ENCODE measurements at regions not wholly inside any gene's neighbourhood (a gene's known extent, or its start where the extent isn't known, plus 50 kb on each side); places are given as distances from the start of the nearest gene placed in this dataset.
"Not testable (repeated sequence)": the region's sequence is repeated elsewhere in the genome, so short reads cannot be mapped to it uniquely, and the experiment has no call there.

DNA sequence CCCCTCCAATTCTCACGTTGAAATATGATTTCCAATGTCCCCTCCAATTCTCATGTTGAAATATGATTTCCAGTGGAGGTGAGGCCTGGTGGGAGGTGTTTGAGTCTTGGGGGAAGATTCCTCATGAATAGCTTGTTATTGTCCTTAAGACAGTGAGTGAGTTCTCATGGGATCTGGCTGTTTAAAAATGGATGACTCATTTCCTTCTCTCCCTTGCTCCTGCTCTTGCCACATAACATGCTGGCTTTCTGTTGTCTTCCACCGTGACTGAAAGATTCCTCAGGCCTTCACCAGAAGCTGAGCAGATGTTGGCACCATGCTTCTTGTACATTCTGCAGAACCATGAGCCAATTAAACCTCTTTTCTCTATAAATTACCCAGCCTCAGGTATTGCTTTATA is 346.8 kb upstream of the TECRL start:
- DNase-seq (no peak), ATAC-seq (no peak)
- H3K4me1 Mint-ChIP-seq: no peaks in the 10 kb centered on the region
- H3K9me3 Mint-ChIP-seq (ENCODE audit: low read depth): peaks cover 6% of the 10 kb centered on the region
- intact Hi-C loops (cut with DNase I, micrococcal nuclease): no loop called here
- POLR2A ChIA-PET: no interaction called here
- no peak overlapping the region for H3K27ac Mint-ChIP-seq
- no peaks in the 10 kb centered on the region for H3K36me3 Mint-ChIP-seq (ENCODE audit: low read depth)
- no peak overlapping the region for H3K4me3 Mint-ChIP-seq
- CTCF ChIA-PET: no interaction called here
- H3K27me3 Mint-ChIP-seq: no peaks in the 10 kb centered on the region

DNA sequence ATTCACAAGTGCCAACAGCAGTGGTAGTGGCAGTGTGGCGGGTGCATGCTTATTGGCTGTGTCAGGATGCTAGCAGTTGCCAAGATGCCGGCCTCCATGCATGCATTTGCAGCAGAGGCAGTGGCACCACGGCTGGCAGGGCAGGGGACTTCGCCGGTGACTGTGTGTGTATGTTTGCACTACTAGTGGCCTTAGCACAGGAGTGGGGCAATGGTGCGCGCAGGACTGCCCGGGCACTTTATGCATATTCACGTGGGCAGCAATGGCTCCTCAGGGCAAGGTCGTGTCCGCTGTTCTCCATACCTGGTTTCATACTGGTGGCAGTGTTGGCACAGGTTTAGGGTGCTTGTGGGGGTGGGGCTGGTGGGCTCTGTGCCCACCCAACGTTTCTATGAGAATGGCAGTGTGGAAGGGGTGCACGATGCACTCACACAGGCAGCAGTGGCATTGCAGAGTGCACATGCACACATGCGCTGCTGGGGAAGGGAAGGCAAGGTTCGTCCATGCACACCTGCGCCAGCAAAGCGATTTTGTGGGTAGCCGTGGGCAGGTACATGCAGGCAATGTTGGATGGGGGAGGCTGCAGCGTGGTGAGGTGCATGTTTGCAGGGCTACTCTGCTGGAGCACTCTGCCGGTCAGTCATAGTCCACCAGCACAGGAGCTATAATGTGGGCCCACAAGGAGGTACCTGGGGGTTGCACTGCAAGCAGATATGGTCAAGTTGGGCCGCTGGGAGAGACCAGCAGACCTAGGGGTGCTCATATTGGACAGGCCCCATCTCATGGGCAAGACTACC is 338.9 kb upstream of the TECRL start:
- Mint-ChIP-seq H3K27me3 (no peaks in the 10 kb centered on the region), H3K9me3 (ENCODE audit: low read depth) (peaks cover 13% of the 10 kb centered on the region), H3K36me3 (ENCODE audit: low read depth) (no peaks in the 10 kb centered on the region), H3K4me1 (no peaks in the 10 kb centered on the region), H3K4me3 (no peak overlapping the region), H3K27ac (no peak overlapping the region)
- intact Hi-C loops (cut with DNase I, micrococcal nuclease): no loop called here
- no peak for ATAC-seq
- ChIA-PET POLR2A (no interaction called here), CTCF (no interaction called here)
- DNase-seq: no peak

DNA sequence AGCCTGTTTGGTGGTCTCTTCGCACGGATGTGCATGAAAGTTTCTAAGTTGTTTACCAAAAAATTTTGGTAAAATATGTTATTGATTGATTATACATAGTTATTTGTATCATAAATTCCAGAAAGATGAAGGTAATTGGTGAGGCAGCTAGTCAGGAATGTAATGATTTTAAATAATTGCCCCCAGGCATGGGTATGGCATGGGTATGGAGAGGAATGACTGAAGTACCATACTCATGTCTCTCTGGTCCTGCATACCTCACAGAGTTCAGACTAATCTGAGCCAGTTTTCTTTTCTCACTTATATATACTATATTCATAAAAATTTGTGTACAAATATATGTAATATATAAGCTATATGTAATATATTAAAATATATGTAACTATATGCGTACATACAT is 329.0 kb upstream of the TECRL start:
- Mint-ChIP-seq H3K27ac (no peak overlapping the region), H3K9me3 (ENCODE audit: low read depth) (no peaks in the 10 kb centered on the region), H3K4me3 (no peak overlapping the region), H3K36me3 (ENCODE audit: low read depth) (no peaks in the 10 kb centered on the region), H3K4me1 (no peaks in the 10 kb centered on the region), H3K27me3 (no peaks in the 10 kb centered on the region)
- intact Hi-C loops (cut with DNase I, micrococcal nuclease): no loop called here
- CTCF ChIA-PET: no interaction called here
- POLR2A ChIA-PET: no interaction called here
- DNase-seq (no peak), ATAC-seq (no peak)

DNA sequence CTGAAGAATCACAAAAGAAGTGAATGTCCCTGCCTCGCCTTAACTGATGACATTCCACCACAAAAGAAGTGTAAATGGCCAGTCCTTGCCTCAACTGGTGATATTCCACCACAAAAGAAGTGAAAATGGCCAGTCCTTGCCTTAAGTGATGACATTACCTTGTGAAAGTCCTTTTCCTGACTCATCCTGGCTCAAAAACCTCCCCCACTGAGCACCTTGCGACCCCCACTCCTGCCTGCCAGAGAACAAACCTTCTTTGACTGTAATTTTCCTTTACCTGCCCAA is 328.5 kb upstream of the TECRL start:
- intact Hi-C loops (cut with DNase I, micrococcal nuclease); POLR2A ChIA-PET; H3K4me3 Mint-ChIP-seq; H3K27ac Mint-ChIP-seq; H3K9me3 Mint-ChIP-seq (ENCODE audit: low read depth); H3K4me1 Mint-ChIP-seq; H3K27me3 Mint-ChIP-seq; DNase-seq; H3K36me3 Mint-ChIP-seq (ENCODE audit: low read depth); CTCF ChIA-PET; ATAC-seq: not testable (repeated sequence)

DNA sequence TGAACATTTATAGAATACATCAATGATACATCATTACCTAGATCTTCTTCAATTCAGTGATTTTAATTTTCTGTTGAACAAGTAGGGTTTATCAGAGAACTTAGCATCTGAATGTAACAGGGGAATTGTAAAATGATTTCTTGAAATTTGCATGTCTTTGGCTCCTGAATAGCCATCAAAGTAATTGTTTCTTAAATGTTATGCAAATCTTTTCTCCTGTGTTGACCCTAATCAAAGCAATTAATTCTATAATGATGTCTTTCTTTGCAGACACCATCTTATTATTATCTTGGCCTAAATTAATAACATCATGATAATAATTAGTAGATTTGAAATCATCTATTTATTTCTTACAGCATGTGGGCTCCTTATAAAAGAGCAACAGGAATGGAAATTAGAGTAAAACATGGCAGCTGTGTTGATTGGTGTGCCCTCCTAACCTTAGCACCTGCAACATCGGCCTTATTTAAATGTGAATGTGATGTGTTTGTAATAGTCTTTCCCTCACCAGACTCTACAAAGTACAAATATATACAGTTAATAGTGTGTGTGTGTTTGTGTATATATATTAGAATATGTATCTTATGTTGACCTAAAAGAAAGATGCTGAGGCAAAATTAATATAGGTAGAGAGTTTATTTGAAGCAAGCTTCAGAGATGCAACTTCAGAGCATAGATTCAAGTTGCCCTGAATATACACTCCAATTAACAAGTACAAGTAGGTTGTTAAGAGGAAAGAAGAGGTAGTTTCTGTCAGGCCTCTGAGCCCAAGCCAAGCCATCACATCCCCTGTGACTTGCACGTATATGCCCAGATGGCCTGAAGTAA is 328.0 kb upstream of the TECRL start:
- H3K4me1 Mint-ChIP-seq: no peaks in the 10 kb centered on the region
- peaks cover under 1% of the 10 kb centered on the region for H3K9me3 Mint-ChIP-seq (ENCODE audit: low read depth)
- no peak for ATAC-seq
- CTCF ChIA-PET: no interaction called here
- no peaks in the 10 kb centered on the region for H3K36me3 Mint-ChIP-seq (ENCODE audit: low read depth)
- H3K27me3 Mint-ChIP-seq: no peaks in the 10 kb centered on the region
- no peak overlapping the region for H3K4me3 Mint-ChIP-seq
- H3K27ac Mint-ChIP-seq: no peak overlapping the region
- POLR2A ChIA-PET: no interaction called here
- intact Hi-C loops (cut with DNase I, micrococcal nuclease): no loop called here
- no peak for DNase-seq

DNA sequence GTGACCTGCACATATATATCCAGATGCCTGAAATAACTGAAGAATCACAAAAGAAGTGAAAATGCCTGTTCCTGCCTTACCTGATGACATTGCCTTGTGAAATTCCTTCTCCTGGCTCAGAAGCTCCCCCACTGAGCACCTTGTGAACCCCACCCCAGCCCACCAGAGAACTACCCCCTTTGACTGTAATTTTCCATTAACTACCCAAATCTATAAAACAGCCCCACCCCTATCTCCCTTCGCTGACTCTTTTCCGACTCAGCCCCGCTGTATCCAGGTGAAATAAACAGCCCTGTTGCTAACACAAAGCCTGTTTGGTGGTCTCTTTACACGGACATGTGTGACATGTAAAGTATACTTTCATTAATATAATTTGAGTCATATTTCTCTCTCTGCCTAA is 320.3 kb upstream of the TECRL start:
- POLR2A ChIA-PET: no interaction called here
- no peak for DNase-seq
- intact Hi-C loops (cut with DNase I, micrococcal nuclease): no loop called here
- CTCF ChIA-PET: no interaction called here
- ATAC-seq: no peak
- Mint-ChIP-seq H3K4me3 (no peak overlapping the region), H3K9me3 (ENCODE audit: low read depth) (peaks cover 5% of the 10 kb centered on the region), H3K4me1 (no peaks in the 10 kb centered on the region), H3K27me3 (no peaks in the 10 kb centered on the region), H3K36me3 (ENCODE audit: low read depth) (no peaks in the 10 kb centered on the region), H3K27ac (no peak overlapping the region)

DNA sequence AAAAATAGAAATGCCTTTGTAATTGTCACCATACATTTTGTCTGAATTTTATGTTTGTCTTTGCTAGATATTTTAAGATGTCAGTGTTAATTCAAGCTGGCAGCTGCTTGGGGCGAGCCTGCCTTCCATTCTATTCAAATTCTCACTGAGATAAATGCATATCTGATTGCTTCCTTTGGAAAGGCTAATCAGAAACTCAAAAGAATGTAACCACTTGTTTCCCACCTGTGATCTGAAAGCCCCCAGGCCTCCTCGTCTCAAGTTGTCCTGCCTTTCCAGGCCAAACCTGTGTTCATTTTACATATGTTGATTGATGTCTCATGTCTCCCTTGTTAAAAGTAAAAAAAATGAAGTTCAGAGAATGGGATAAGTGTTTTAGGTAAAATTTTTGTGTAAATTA is 318.7 kb upstream of the TECRL start:
- no peaks in the 10 kb centered on the region for H3K27me3 Mint-ChIP-seq
- no peaks in the 10 kb centered on the region for H3K4me1 Mint-ChIP-seq
- no peaks in the 10 kb centered on the region for H3K36me3 Mint-ChIP-seq (ENCODE audit: low read depth)
- H3K27ac Mint-ChIP-seq: no peak overlapping the region
- no peak for DNase-seq
- ATAC-seq: no peak
- peaks cover 5% of the 10 kb centered on the region for H3K9me3 Mint-ChIP-seq (ENCODE audit: low read depth)
- no peak overlapping the region for H3K4me3 Mint-ChIP-seq
- ChIA-PET CTCF (interaction anchor here (0.6 kb wide), 1 partner anchor 994 kb away, joined by 3 read pairs; no protein-coding TSS in a partner anchor), POLR2A (no interaction called here)
- intact Hi-C loops (cut with DNase I, micrococcal nuclease): no loop called here

DNA sequence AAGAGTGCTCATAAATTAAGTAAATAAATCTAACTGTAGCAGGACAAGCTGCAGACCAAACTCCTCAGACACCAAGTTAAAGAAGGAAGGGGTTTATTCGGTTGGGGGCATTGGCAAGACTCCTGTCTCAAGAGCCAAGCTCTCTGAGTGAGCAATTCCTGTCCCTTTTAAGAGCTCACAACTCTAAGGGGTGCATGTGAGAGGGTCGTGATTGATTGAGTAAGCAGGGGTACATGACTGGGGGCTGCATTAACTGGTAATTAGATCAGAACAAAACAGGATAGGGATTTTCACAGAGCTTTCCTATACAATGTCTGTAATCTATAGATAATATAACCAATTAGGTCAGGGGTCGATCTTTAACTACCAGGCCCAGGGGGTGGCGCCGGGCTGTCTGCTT is 318.1 kb upstream of the TECRL start:
- H3K27ac Mint-ChIP-seq; intact Hi-C loops (cut with DNase I, micrococcal nuclease); POLR2A ChIA-PET; ATAC-seq; H3K4me1 Mint-ChIP-seq; H3K9me3 Mint-ChIP-seq (ENCODE audit: low read depth); H3K4me3 Mint-ChIP-seq; H3K36me3 Mint-ChIP-seq (ENCODE audit: low read depth); H3K27me3 Mint-ChIP-seq; DNase-seq: not testable (repeated sequence)
- CTCF ChIA-PET: interaction anchor here (0.6 kb wide), 1 partner anchor 995 kb away, joined by 3 read pairs; no protein-coding TSS in a partner anchor

DNA sequence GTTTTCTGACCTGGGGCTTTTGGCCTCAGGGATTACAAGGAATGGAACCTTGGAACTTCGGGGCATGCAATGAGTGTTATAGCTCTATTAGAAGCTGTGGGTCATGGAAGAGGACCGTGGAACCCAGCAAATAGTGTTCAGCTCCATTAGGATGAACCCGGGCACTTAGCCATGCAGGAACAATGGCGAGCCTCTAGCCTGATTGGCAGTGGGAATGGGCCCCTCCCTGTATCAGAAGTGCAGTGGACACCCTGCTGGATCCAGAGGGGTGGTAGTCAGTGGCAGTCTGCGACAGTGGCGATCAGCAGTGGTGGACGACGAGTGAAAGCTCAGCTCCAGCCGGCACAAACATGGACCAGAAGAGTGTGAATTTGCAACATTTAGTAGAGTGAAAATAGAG is 315.4 kb upstream of the TECRL start:
- H3K27ac Mint-ChIP-seq: no peak overlapping the region
- H3K27me3 Mint-ChIP-seq: no peaks in the 10 kb centered on the region
- intact Hi-C loops (cut with DNase I, micrococcal nuclease): no loop called here
- CTCF ChIA-PET: no interaction called here
- H3K9me3 Mint-ChIP-seq (ENCODE audit: low read depth): peaks cover 3% of the 10 kb centered on the region
- no peak overlapping the region for H3K4me3 Mint-ChIP-seq
- ATAC-seq (no peak), DNase-seq (no peak)
- POLR2A ChIA-PET: no interaction called here
- H3K4me1 Mint-ChIP-seq: no peaks in the 10 kb centered on the region
- no peaks in the 10 kb centered on the region for H3K36me3 Mint-ChIP-seq (ENCODE audit: low read depth)

DNA sequence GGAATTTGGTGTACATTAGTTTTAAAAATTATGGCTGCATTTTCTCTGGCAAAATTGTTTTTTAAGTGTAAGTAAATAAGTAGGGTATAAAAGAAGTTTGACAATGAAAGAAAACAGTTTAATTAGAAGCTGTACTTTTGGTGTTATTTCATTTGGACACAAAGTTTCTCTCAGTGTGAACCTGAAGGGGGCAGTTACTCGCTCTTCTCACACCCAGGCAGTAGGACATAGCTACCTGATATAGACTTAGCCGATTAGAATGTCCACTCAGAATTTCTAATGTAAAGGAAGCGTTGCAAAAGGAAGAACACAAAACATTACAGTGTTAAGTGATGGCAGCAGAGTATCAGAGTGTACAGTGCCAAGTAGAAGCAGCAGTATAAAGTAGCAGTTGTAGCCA is 311.9 kb upstream of the TECRL start:
- H3K4me1 Mint-ChIP-seq: no peaks in the 10 kb centered on the region
- intact Hi-C loops (cut with DNase I, micrococcal nuclease): no loop called here
- H3K27ac Mint-ChIP-seq: no peak overlapping the region
- DNase-seq: no peak
- ATAC-seq: no peak
- H3K27me3 Mint-ChIP-seq: no peaks in the 10 kb centered on the region
- H3K4me3 Mint-ChIP-seq: no peak overlapping the region
- no peaks in the 10 kb centered on the region for H3K9me3 Mint-ChIP-seq (ENCODE audit: low read depth)
- no peaks in the 10 kb centered on the region for H3K36me3 Mint-ChIP-seq (ENCODE audit: low read depth)
- CTCF ChIA-PET: no interaction called here
- POLR2A ChIA-PET: no interaction called here

DNA sequence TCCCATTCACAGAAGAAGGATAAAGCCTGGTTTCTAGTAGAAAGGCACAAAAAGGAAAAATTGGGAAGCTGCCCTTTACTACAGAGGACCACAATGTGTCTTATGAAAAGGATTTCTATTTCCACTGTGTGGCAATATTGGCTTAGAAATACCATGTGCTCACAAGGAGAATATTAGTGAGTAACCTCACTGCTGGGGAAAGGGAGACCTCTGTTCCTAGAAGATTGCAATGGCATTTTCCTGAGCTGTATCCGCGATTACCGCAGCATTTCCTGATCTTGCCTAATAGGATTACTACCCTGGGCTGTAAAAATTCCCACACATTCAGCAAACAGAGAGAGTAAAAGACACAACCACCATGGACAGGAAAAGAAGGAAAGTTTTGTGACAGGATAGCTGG is 308.8 kb upstream of the TECRL start:
- POLR2A ChIA-PET: no interaction called here
- no peak for ATAC-seq
- intact Hi-C loops (cut with DNase I, micrococcal nuclease): no loop called here
- Mint-ChIP-seq H3K27ac (no peak overlapping the region), H3K4me3 (no peak overlapping the region), H3K4me1 (no peaks in the 10 kb centered on the region), H3K36me3 (ENCODE audit: low read depth) (no peaks in the 10 kb centered on the region), H3K9me3 (ENCODE audit: low read depth) (no peaks in the 10 kb centered on the region), H3K27me3 (no peaks in the 10 kb centered on the region)
- CTCF ChIA-PET: no interaction called here
- DNase-seq: no peak

DNA sequence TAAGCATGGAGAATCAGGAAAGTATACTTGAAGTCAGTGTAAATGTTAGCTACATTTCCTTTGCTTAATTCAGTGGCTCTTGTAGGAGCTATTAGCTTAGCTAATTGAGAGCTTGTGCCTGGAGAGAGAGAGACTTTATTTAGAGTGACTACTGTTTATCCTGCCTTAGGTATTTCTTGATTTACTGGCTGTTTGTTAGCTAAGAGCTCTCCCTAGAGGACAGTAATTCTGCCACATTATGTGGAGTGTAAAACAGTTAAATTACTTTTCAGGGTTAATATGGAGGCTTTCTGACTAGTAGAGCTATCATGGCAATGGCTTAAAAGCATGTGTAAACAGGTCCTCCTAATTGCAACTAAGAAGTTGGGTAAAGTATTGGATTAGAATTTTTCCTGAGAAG is 306.5 kb upstream of the TECRL start:
- no peaks in the 10 kb centered on the region for H3K36me3 Mint-ChIP-seq (ENCODE audit: low read depth)
- no peak overlapping the region for H3K4me3 Mint-ChIP-seq
- no peak overlapping the region for H3K27ac Mint-ChIP-seq
- no peaks in the 10 kb centered on the region for H3K27me3 Mint-ChIP-seq
- H3K9me3 Mint-ChIP-seq (ENCODE audit: low read depth): no peaks in the 10 kb centered on the region
- no peaks in the 10 kb centered on the region for H3K4me1 Mint-ChIP-seq
- no peak for DNase-seq
- no peak for ATAC-seq
- POLR2A ChIA-PET: no interaction called here
- intact Hi-C loops (cut with DNase I, micrococcal nuclease): no loop called here
- CTCF ChIA-PET: no interaction called here
